ENCODE measurements at regions not wholly inside any gene's neighbourhood (a gene's known extent, or its start where the extent isn't known, plus 50 kb on each side); places are given as distances from the start of the nearest gene placed in this dataset.

GRCh38 chr12:59093073-59093772, 172.9 kb upstream of the LRIG3 start:
- DNase-seq (ENCODE audit: insufficient read length, low spot score) = no peak
- no peak for FAIRE-seq

- FAIRE-seq = no peak
- DNase-seq (ENCODE audit: insufficient read length, low spot score) = no peak
Measured at GRCh38 chr12:59088673-59089072, 168.4 kb upstream of the LRIG3 start.

- FAIRE-seq (no peak), DNase-seq (ENCODE audit: insufficient read length, low spot score) (no peak)
Measured at GRCh38 chr12:59087691-59088090, 167.4 kb upstream of the LRIG3 start.

GRCh38 chr12:59087077-59087673, 166.9 kb upstream of the LRIG3 start:
- FAIRE-seq (no peak), DNase-seq (ENCODE audit: insufficient read length, low spot score) (peak; percentile 12)

GRCh38 chr12:59086126-59086525, 165.8 kb upstream of the LRIG3 start:
- FAIRE-seq (no peak), DNase-seq (ENCODE audit: insufficient read length, low spot score) (no peak)

- no peak for FAIRE-seq
- DNase-seq (ENCODE audit: insufficient read length, low spot score) = no peak
Measured at GRCh38 chr12:59085690-59086089, 165.4 kb upstream of the LRIG3 start.

GRCh38 chr12:59084511-59085375, 164.4 kb upstream of the LRIG3 start:
- FAIRE-seq = no peak
- DNase-seq (ENCODE audit: insufficient read length, low spot score) = no peak

- FAIRE-seq = no peak
Measured at GRCh38 chr12:59082952-59083351, 162.6 kb upstream of the LRIG3 start.

GRCh38 chr12:59080101-59080500, 159.8 kb upstream of the LRIG3 start:
- no peak for DNase-seq (ENCODE audit: insufficient read length, low spot score)
- no peak for FAIRE-seq

More at GRCh38 chr12:59082952-59083351, 162.6 kb upstream of the LRIG3 start:
- no peak for DNase-seq (ENCODE audit: insufficient read length, low spot score)

GRCh38 chr12:59079472-59079871, 159.2 kb upstream of the LRIG3 start:
- no peak for DNase-seq (ENCODE audit: insufficient read length, low spot score)
- FAIRE-seq = no peak

GRCh38 chr12:59079002-59079401, 158.7 kb upstream of the LRIG3 start:
- no peak for FAIRE-seq

GRCh38 chr12:59077575-59078426, 157.5 kb upstream of the LRIG3 start:
- no peak for DNase-seq (ENCODE audit: insufficient read length, low spot score)
- FAIRE-seq = no peak

More at GRCh38 chr12:59079002-59079401, 158.7 kb upstream of the LRIG3 start:
- no peak for DNase-seq (ENCODE audit: insufficient read length, low spot score)

- DNase-seq (ENCODE audit: insufficient read length, low spot score) = no peak
- FAIRE-seq = no peak
Measured at GRCh38 chr12:59077153-59077552, 156.8 kb upstream of the LRIG3 start.

- no peak for DNase-seq (ENCODE audit: insufficient read length, low spot score)
- FAIRE-seq = no peak
Measured at GRCh38 chr12:59076622-59077021, 156.3 kb upstream of the LRIG3 start.

- FAIRE-seq (no peak), DNase-seq (ENCODE audit: insufficient read length, low spot score) (no peak)
Measured at GRCh38 chr12:59075968-59076490, 155.7 kb upstream of the LRIG3 start.

GRCh38 chr12:59075141-59075540, 154.8 kb upstream of the LRIG3 start:
- FAIRE-seq (no peak), DNase-seq (ENCODE audit: insufficient read length, low spot score) (no peak)

GRCh38 chr12:59070322-59070933, 150.1 kb upstream of the LRIG3 start:
- DNase-seq (ENCODE audit: insufficient read length, low spot score) (no peak), FAIRE-seq (no peak)

- no peak for DNase-seq (ENCODE audit: insufficient read length, low spot score)
- no peak for FAIRE-seq
Measured at GRCh38 chr12:59069516-59069915, 149.2 kb upstream of the LRIG3 start.

- FAIRE-seq (no peak), DNase-seq (ENCODE audit: insufficient read length, low spot score) (no peak)
Measured at GRCh38 chr12:59068436-59068835, 148.1 kb upstream of the LRIG3 start.

GRCh38 chr12:59067083-59067482, 146.8 kb upstream of the LRIG3 start:
- DNase-seq (ENCODE audit: insufficient read length, low spot score) (no peak), FAIRE-seq (no peak)
